ENCODE measurements at regions not wholly inside any gene's neighbourhood (a gene's known extent, or its start where the extent isn't known, plus 50 kb on each side); places are given as distances from the start of the nearest gene placed in this dataset.

DNA sequence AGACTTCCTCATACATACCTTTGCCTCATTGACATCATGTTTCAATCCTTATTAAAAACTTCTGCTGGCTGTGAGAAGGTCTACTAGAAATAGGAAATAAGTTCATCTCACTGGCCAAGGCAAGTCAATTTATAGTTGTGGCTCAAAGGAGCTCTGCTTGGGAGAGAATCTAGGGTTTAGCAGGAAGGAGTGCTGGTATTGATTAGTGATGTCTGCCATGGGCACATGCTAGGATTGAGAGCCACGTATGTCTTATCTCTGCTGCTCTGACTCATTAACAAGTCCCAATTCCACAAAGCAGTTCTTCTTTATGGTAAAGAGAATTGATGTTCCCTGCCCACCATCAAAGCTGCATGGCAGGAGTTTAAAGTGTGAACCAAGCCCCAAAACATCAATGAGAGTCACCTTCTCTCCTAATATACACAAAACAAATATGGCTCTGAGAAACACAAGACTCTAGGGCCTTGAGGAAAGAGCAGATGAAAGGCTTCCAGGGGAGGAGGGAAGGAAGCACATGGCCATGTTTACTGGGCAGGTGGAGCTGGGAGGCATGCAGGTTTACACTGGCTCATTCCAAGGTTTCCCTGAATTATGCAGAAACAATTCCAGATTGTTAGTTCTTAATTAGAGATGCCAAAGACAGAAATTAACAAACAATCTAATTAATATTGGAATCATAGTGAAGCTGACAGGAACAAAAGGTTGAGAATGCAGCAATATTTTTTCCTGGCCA lies 931.9 kb upstream of the TMEM132C start:
- no peak for DNase-seq (ENCODE audit: extremely low read depth in 1 of 2, low read depth in 1 of 2)

DNA sequence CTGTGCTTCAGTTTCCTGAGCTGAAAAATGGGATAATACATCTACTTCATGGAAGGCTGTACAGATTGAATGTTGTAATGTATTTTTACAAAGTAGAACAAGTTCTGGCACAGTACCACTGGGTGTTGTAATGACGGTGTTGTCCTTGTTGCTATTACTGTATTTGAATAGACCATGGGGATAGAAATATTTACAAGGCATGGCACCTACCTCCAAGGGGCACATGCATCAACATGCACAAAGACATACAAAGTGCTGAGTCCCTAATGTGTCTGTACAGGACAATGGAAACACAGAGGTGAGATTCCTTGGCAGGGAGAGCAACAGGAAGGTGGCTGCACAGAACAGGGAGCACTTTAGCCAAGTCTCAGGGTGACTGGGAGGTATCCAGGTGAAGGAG lies 930.6 kb upstream of the TMEM132C start:
- DNase-seq (ENCODE audit: extremely low read depth in 1 of 2, low read depth in 1 of 2) = no peak

DNA sequence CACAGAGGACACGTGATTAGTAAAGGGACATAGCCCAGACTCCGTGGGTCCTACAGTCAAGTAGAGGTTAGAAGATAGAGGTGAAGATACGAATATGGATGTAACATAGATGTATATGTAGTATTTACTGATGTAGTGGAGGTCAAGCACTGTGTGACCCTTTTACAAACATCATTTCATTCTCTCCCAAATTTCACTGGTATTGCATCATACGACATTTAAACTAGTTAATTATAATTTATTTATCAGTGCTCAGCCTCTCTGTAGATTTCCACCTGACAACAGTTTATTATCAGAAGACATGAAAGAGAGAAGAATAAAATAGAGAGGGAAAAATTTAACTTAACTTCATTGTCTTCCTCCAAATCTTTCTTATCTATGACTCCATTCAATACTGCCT lies 927.9 kb upstream of the TMEM132C start:
- DNase-seq (ENCODE audit: extremely low read depth in 1 of 2, low read depth in 1 of 2) = no peak

DNA sequence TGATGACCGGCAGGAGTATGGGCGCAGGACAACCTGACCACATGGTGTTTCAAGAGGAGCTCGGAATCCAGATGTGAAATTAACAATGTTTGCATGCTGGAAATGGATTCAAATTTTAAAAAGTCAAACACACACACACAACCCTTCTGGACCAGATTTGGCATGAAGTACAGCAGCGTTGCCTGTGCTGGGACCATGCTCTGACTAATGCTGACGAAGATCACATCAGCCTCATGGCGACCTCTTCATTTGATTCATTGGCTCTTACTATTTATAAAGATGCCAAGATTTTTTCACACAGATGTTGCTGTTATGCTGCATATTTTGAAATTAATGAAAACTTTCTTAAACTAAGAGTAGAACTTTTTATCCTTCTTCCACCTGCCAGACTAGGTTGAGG lies 926.6 kb upstream of the TMEM132C start:
- no peak for DNase-seq (ENCODE audit: extremely low read depth in 1 of 2, low read depth in 1 of 2)

GRCh38 chr12:127342861-127343260 lies 924.1 kb upstream of the TMEM132C start:
- DNase-seq (ENCODE audit: extremely low read depth in 1 of 2, low read depth in 1 of 2) = no peak

DNA sequence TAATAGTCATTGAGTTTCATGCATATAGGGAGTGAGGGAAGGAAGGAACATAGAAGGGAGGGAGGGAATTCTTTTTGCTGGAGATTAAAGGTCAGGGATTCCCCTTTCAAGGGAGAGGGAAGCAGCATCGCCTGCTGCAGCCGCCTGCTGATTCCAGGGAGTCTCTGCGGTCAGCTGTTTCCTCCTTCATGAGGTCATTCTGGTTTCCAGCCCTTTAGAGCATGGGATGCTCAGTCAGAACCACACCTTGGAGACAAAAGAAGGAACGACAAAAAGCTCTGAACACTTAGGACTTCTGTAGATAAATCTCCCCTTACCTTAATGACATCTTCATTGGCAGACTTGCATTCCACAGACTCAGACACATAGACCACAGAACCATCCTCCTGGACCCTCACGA lies 923.0 kb upstream of the TMEM132C start:
- DNase-seq (ENCODE audit: extremely low read depth in 1 of 2, low read depth in 1 of 2) = no peak

- no peak for DNase-seq (ENCODE audit: extremely low read depth in 1 of 2, low read depth in 1 of 2)
Measured at GRCh38 chr12:127351481-127352010, 915.4 kb upstream of the TMEM132C start.

DNA sequence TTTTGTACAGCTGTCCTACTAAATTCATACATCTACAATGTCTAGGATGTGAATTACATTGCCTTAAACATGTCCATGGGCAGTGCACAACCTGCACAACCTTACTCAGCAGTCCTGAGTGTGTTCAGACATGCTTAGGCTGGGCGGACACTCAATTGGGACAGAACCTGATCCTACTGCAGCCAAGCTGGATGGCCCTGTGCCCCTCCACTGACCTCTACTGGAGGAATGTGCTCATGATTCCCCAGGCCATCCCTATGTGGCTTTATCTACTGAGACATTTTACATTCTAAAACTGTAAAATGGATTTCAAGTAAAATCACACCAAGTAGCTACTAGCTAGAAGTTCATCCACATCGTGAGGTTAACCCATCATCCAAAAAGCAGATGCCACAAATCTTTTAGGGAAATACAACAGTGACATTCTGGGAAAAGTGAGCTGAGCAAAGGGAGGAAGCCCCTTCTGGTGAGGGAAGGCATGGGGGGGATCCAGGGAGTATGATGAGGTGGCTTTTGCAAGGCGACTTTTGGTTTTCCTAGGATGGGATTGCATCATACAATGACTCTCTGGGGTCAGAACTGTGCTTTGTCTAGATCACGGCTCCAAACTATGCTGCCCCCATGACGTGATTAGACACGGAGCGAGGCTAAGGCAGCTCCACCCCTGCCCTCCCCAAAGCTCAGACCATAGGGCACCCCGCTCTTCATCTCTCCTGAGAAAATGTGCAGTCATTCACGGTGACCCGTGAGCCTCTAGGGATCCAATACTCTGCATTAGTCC lies 911.7 kb upstream of the TMEM132C start:
- DNase-seq (ENCODE audit: extremely low read depth in 1 of 2, low read depth in 1 of 2) = no peak

- no peak for DNase-seq (ENCODE audit: extremely low read depth in 1 of 2, low read depth in 1 of 2)
Measured at GRCh38 chr12:127358888-127359287, 908.1 kb upstream of the TMEM132C start.

GRCh38 chr12:127360580-127360979 lies 906.4 kb upstream of the TMEM132C start:
- no peak for DNase-seq (ENCODE audit: extremely low read depth in 1 of 2, low read depth in 1 of 2)

GRCh38 chr12:127362121-127362520 lies 904.8 kb upstream of the TMEM132C start:
- no peak for DNase-seq (ENCODE audit: extremely low read depth in 1 of 2, low read depth in 1 of 2)

DNA sequence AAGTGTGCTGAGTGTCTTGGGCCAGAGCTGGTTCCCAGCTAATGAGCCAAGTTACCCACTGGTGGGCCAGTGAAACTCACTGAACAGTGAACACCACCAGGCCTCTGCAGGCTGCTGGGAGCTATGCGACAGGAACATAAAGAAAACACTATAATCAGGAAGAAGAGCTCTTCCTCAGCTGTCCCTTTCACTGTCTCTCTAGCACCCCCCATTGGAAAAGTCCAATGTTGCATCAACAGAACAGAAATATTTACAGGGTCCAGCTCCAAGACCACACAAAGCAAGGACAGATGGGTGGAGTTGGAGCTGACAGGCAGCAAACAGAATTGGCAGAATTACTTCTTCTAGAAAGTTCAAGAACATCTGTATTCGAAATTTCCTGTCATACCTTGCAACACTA lies 903.6 kb upstream of the TMEM132C start:
- no peak for DNase-seq (ENCODE audit: extremely low read depth in 1 of 2, low read depth in 1 of 2)

DNA sequence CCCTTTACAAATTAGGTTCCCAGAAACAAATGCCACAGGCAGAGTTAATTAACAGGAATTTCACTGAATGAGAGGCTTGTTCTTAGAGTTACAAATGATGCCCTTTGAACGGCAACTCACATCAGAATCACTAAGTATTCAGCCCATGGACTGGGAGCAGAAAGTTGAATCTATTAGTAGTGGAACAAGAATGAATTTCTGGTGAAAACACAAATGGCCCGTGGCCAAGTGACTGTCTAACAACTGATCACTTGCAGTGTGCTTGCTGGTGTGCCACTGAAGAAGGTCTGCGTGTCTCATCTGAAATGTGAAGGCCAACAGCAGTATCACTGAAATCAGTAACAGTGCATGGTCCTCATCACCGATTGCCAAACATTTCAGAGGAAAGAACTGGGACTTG lies 893.4 kb upstream of the TMEM132C start:
- DNase-seq (ENCODE audit: extremely low read depth in 1 of 2, low read depth in 1 of 2) = no peak

- no peak for DNase-seq (ENCODE audit: extremely low read depth in 1 of 2, low read depth in 1 of 2)
Measured at GRCh38 chr12:127374447-127374846, 892.5 kb upstream of the TMEM132C start.

DNA sequence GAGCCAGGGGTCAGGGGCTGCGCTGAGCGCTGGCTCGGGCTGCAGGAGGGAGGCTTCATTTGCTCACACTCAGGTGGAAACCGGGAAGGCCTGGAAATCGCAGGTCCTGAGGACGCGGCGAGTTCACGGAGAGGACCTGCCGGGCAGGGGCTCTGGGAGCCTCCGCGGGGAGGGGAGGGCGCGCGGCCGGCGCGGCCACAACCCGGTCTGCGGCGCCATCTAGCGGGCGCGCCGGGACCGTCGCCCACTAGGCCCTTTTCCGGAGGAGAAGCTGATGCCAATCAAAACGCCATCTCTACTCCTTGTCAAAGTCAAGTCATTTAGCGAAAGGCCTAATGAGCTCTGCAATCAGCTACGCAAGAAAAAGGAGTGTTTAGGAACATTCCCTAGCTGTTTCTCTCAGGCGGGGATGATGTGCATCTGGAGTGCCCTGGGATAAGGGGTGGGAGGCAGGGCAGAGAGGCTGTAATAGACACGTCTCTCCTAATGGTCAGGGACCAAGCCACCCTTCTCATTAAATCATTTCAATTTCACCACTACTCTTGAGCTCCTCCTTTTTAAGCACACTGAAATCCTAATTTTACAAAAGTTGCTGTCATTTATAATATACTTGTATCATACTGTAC lies 885.8 kb upstream of the TMEM132C start:
- no peak for DNase-seq (ENCODE audit: extremely low read depth in 1 of 2, low read depth in 1 of 2)

GRCh38 chr12:127381681-127382080 lies 885.3 kb upstream of the TMEM132C start:
- no peak for DNase-seq (ENCODE audit: extremely low read depth in 1 of 2, low read depth in 1 of 2)

- no peak for DNase-seq (ENCODE audit: extremely low read depth in 1 of 2, low read depth in 1 of 2)
Measured at GRCh38 chr12:127383281-127383680, 883.7 kb upstream of the TMEM132C start.

- DNase-seq (ENCODE audit: extremely low read depth in 1 of 2, low read depth in 1 of 2) = no peak
Measured at GRCh38 chr12:127386723-127387122, 880.2 kb upstream of the TMEM132C start.

- no peak for DNase-seq (ENCODE audit: extremely low read depth in 1 of 2, low read depth in 1 of 2)
Measured at GRCh38 chr12:127388985-127389384, 878.0 kb upstream of the TMEM132C start.

GRCh38 chr12:127389923-127390322 lies 877.0 kb upstream of the TMEM132C start:
- DNase-seq (ENCODE audit: extremely low read depth in 1 of 2, low read depth in 1 of 2) = no peak

DNA sequence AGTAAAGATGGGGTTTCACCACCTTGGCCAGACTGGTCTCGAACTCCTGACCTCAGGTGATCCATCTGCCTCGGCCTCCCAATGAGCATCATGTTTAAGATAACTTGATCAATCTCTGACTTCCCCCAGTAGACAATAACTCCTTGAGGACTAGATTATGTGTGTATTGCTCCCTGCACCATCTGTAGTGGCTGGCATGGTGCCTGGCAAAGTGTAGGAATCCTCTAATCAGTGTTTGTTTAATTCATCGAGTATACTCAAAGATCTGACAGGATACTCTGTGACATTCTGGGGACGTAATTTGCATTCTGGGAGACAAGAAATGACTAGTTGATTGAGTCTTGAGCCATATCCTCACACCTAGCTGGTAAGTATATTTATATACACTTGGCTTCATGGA lies 873.5 kb upstream of the TMEM132C start:
- DNase-seq (ENCODE audit: extremely low read depth in 1 of 2, low read depth in 1 of 2) = no peak

DNA sequence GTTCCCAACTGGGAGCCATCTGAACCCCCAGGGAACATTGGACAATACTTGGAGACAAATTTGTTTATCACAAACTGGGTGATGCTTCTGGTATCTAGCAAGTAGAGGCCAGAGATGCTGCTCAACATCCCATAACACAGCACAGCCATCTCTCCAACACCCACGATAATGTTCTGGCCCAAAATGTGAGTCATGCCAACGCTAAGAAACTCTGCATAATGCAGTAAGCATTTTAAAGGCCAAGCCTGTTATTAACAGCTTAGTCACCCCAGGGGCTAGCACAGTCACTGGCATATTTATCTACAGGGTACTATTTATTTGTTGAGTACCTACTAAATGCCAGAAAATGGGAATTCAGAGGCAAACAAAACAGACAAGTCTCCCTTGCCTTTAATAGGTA lies 873.1 kb upstream of the TMEM132C start:
- no peak for DNase-seq (ENCODE audit: extremely low read depth in 1 of 2, low read depth in 1 of 2)

Measured in activated CD8-positive, alpha-beta memory T cell treated with anti-CD3 and anti-CD28 coated beads for 1 hour (primary cell).